ENCODE measurements at regions not wholly inside any gene's neighbourhood (a gene's known extent, or its start where the extent isn't known, plus 50 kb on each side); places are given as distances from the start of the nearest gene placed in this dataset.
A peak's percentile ranks its signal among the peaks of the same experiment; 100 is the strongest.

GRCh38 chr5:166648736-166649135 is 1642.7 kb upstream of the WWC1 start (continued):
- TF ChIP-seq RFX5 (IDR thresholded peaks at IDR 0.05; ENCODE audit: low read depth, low read length): no peak
- TF ChIP-seq NR2C2 (IDR thresholded peaks at IDR 0.05; ENCODE audit: borderline replicate concordance, control insufficient read depth, insufficient read length, low read depth): no peak

GRCh38 chr5:166649676-166650075 is 1641.8 kb upstream of the WWC1 start:
- Histone ChIP-seq H3K9ac (ENCODE audit: control insufficient read depth, insufficient read depth, low read length) (no peak overlapping the region), H3K27me3 (replicated peaks in 1 of 2; ENCODE audit: control insufficient read depth in 2 of 2, insufficient read depth in 2 of 2, low read length in 1 of 2) (no peaks in the 10 kb centered on the region), H3K9me3 (replicated peaks; ENCODE audit: control insufficient read depth, insufficient read depth, low read length) (no peaks in the 10 kb centered on the region), H3K27ac (ENCODE audit: control insufficient read depth, insufficient read depth) (no peak overlapping the region), H3K4me3 (no peak overlapping the region), H3K36me3 (ENCODE audit: control insufficient read depth in 2 of 2, insufficient read depth in 2 of 2, low read length in 1 of 2) (no peaks in the 10 kb centered on the region), H3K79me2 (ENCODE audit: control insufficient read depth, insufficient read depth, low read length) (no peaks in the 10 kb centered on the region), H4K20me1 (ENCODE audit: control insufficient read depth, insufficient read depth) (no peaks in the 10 kb centered on the region), H2AFZ (ENCODE audit: control insufficient read depth, low read depth, low read length) (no peak overlapping the region), H3K4me2 (ENCODE audit: control insufficient read depth, insufficient read depth) (no peak overlapping the region), H3K4me1 (ENCODE audit: control insufficient read depth, insufficient read depth, low read length) (no peaks in the 10 kb centered on the region)
- ChIA-PET RAD21 (ENCODE audit: unreplicated experiment) (no interaction called here), CTCF (no interaction called here), SMC1A (ENCODE audit: uncharacterized antibody, unreplicated experiment) (no interaction called here), POLR2A (no interaction called here)
- intact Hi-C loops (cut with micrococcal nuclease; ENCODE audit: unreplicated experiment): no loop called here
- in situ Hi-C loops (cut with MboI): no loop called here
- 6% methylated on average over 1 of the region's 1 CpG for WGBS (ENCODE audit: insufficient coverage, insufficient replicate concordance, low lambda C conversion rate, missing lambda C conversion rate)
- no TSS peak for BruUV-seq (replicated peaks)
- FAIRE-seq: no peak
- no peak for ATAC-seq
- no peak for TF ChIP-seq TCF12 (IDR thresholded peaks at IDR 0.05; ENCODE audit: low read depth, low read length)
- no peak for TF ChIP-seq POU2F2 (IDR thresholded peaks at IDR 0.05; ENCODE audit: borderline replicate concordance, low read depth, low read length)
- TF ChIP-seq, protein P1, sequence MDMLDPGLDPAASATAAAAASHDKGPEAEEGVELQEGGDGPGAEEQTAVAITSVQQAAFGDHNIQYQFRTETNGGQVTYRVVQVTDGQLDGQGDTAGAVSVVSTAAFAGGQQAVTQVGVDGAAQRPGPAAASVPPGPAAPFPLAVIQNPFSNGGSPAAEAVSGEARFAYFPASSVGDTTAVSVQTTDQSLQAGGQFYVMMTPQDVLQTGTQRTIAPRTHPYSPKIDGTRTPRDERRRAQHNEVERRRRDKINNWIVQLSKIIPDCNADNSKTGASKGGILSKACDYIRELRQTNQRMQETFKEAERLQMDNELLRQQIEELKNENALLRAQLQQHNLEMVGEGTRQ (IDR thresholded peaks at IDR 0.05; ENCODE audit: borderline replicate concordance, low read depth, low read length): no peak
- no peak for DNase-seq (ENCODE audit: low read depth, low spot score)

GRCh38 chr5:166651234-166651633 is 1640.2 kb upstream of the WWC1 start:
- ChIA-PET CTCF (no interaction called here), SMC1A (ENCODE audit: uncharacterized antibody, unreplicated experiment) (no interaction called here), RAD21 (ENCODE audit: unreplicated experiment) (no interaction called here), POLR2A (no interaction called here)
- H3K4me1 ChIP-seq (ENCODE audit: control insufficient read depth, insufficient read depth, low read length): no peaks in the 10 kb centered on the region
- no TSS peak for BruUV-seq (replicated peaks)
- no peak overlapping the region for H3K9ac ChIP-seq (ENCODE audit: control insufficient read depth, insufficient read depth, low read length)
- H3K27ac ChIP-seq (ENCODE audit: control insufficient read depth, insufficient read depth): no peak overlapping the region
- 0% methylated on average over 1 of the region's 1 CpG for WGBS (ENCODE audit: insufficient coverage, insufficient replicate concordance, low lambda C conversion rate, missing lambda C conversion rate)
- intact Hi-C loops (cut with micrococcal nuclease; ENCODE audit: unreplicated experiment) (no loop called here), in situ Hi-C loops (cut with MboI) (no loop called here)
- H3K4me2 ChIP-seq (ENCODE audit: control insufficient read depth, insufficient read depth): no peak overlapping the region
- TF ChIP-seq, protein P2, sequence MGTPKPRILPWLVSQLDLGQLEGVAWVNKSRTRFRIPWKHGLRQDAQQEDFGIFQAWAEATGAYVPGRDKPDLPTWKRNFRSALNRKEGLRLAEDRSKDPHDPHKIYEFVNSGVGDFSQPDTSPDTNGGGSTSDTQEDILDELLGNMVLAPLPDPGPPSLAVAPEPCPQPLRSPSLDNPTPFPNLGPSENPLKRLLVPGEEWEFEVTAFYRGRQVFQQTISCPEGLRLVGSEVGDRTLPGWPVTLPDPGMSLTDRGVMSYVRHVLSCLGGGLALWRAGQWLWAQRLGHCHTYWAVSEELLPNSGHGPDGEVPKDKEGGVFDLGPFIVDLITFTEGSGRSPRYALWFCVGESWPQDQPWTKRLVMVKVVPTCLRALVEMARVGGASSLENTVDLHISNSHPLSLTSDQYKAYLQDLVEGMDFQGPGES (IDR thresholded peaks at IDR 0.05): no peak
- TF ChIP-seq SPI1 (IDR thresholded peaks at IDR 0.05; ENCODE audit: borderline replicate concordance, insufficient read depth, low read depth, low read length) (peak; percentile 58; the same call in 1 of the 2 replicates), RAD21 (IDR thresholded peaks at IDR 0.05; ENCODE audit: insufficient read depth, low read depth, low read length) (no peak)
- no peaks in the 10 kb centered on the region for H4K20me1 ChIP-seq (ENCODE audit: control insufficient read depth, insufficient read depth)
- H3K36me3 ChIP-seq (ENCODE audit: control insufficient read depth in 2 of 2, insufficient read depth in 2 of 2, low read length in 1 of 2): no peaks in the 10 kb centered on the region
- FAIRE-seq (no peak), ATAC-seq (peak; percentile 65), DNase-seq (ENCODE audit: low read depth, low spot score) (no peak)
- H3K79me2 ChIP-seq (ENCODE audit: control insufficient read depth, insufficient read depth, low read length): no peaks in the 10 kb centered on the region
- no peaks in the 10 kb centered on the region for H3K9me3 ChIP-seq (replicated peaks; ENCODE audit: control insufficient read depth, insufficient read depth, low read length)
- no peak overlapping the region for H2AFZ ChIP-seq (ENCODE audit: control insufficient read depth, low read depth, low read length)
- H3K27me3 ChIP-seq (replicated peaks in 1 of 2; ENCODE audit: control insufficient read depth in 2 of 2, insufficient read depth in 2 of 2, low read length in 1 of 2): no peaks in the 10 kb centered on the region
- no peak overlapping the region for H3K4me3 ChIP-seq

Data from GM12878 (cell line).